H9 (cell line): ENCODE measurements at regions not wholly inside any gene's neighbourhood (a gene's known extent, or its start where the extent isn't known, plus 50 kb on each side); places are given as distances from the start of the nearest gene placed in this dataset.

Experiments used
- DNase-seq: peaks from one replicate; pipeline ENCODE4 v3.0.0-alpha.2; 2017
- H2AFZ ChIP-seq: one replicate; pipeline ENCODE4 v1.6.1; 2013; ENCODE audit warnings: mild to moderate bottlenecking, low read length, control low read depth, moderate library complexity
- H2AK5ac ChIP-seq: 2 replicates; pipeline ENCODE4 v1.6.1; 2013; ENCODE audit warnings: low read length, control low read depth, mixed read lengths; ENCODE audit not compliant: insufficient read length
- H2BK120ac ChIP-seq: one replicate; pipeline ENCODE4 v1.6.1; 2013; ENCODE audit warnings: low read depth, mild to moderate bottlenecking, low read length, control low read depth, inconsistent platforms; ENCODE audit not compliant: poor library complexity, severe bottlenecking
- H2BK12ac ChIP-seq: 2 replicates; pipeline ENCODE4 v1.6.1; 2013; ENCODE audit warnings: low read length, control low read depth, mixed read lengths, low read depth; ENCODE audit not compliant: insufficient read length
- H2BK15ac ChIP-seq: 2 replicates; pipeline ENCODE4 v1.6.1; 2013; ENCODE audit warnings: low read depth, low read length, control low read depth
- H2BK20ac ChIP-seq: one replicate; pipeline ENCODE4 v1.6.1; 2013; ENCODE audit warnings: low read depth, mild to moderate bottlenecking, low read length, control low read depth, inconsistent platforms; ENCODE audit not compliant: poor library complexity, severe bottlenecking
- H2BK5ac ChIP-seq: 2 replicates; pipeline ENCODE4 v1.6.1; 2013; ENCODE audit warnings: low read length, control low read depth, mixed read lengths; ENCODE audit not compliant: insufficient read length
- H3K14ac ChIP-seq: 2 replicates; pipeline ENCODE4 v1.6.1; 2013; ENCODE audit warnings: low read length, control low read depth; ENCODE audit not compliant: insufficient read depth
- H3K18ac ChIP-seq: 2 replicates; pipeline ENCODE4 v1.6.1; 2013; ENCODE audit warnings: low read depth, mild to moderate bottlenecking, mixed read lengths, low read length, control low read depth; ENCODE audit not compliant: insufficient read length
- H3K23ac ChIP-seq: 2 replicates; pipeline ENCODE4 v1.6.1; 2013; ENCODE audit warnings: low read length, control low read depth, mixed read lengths, low read depth; ENCODE audit not compliant: insufficient read length
- H3K23me2 ChIP-seq: 2 replicates; pipeline ENCODE4 v1.6.1; 2013; ENCODE audit warnings: low read depth, mild to moderate bottlenecking, mixed read lengths, low read length, control low read depth; ENCODE audit not compliant: insufficient read length, poor library complexity, severe bottlenecking
- H3K27ac ChIP-seq: 2 replicates; pipeline ENCODE4 v1.5.1; 2013; ENCODE audit warnings: low read length, control low read depth, mixed read lengths, low read depth; ENCODE audit not compliant: insufficient read length
- H3K27me3 ChIP-seq: 2 replicates; pipeline ENCODE4 v1.6.1; 2013; ENCODE audit warnings: low read length, control low read depth, inconsistent platforms; ENCODE audit not compliant: insufficient read depth
- H3K4ac ChIP-seq: 2 replicates; pipeline ENCODE4 v1.6.1; 2013; ENCODE audit warnings: low read depth, mild to moderate bottlenecking, control low read depth, inconsistent platforms, low read length, moderate library complexity
- H3K4me1 ChIP-seq: 2 replicates; pipeline ENCODE4 v1.6.1; 2013; ENCODE audit warnings: low read length, control low read depth, inconsistent platforms; ENCODE audit not compliant: insufficient read depth
- H3K4me2 ChIP-seq: 2 replicates; pipeline ENCODE4 v1.6.1; 2013; ENCODE audit warnings: low read length, control low read depth, mixed read lengths; ENCODE audit not compliant: insufficient read length, insufficient read depth
- H3K56ac ChIP-seq: 2 replicates; pipeline ENCODE4 v1.6.1; 2013; ENCODE audit warnings: low read depth, mild to moderate bottlenecking, mixed read lengths, low read length, control low read depth; ENCODE audit not compliant: insufficient read length
- H3K79me1 ChIP-seq: 2 replicates; pipeline ENCODE4 v1.6.1; 2013; ENCODE audit warnings: low read depth, mild to moderate bottlenecking, moderate library complexity, low read length, control low read depth, inconsistent platforms; ENCODE audit not compliant: insufficient read depth, poor library complexity, severe bottlenecking
- H3K79me2 ChIP-seq: 2 replicates; pipeline ENCODE4 v1.6.1; 2013; ENCODE audit warnings: low read length, control low read depth, inconsistent platforms; ENCODE audit not compliant: insufficient read depth
- H3K9ac ChIP-seq: 2 replicates; pipeline ENCODE4 v1.6.1; 2013; ENCODE audit warnings: low read length, control low read depth, mixed read lengths; ENCODE audit not compliant: insufficient read length; ENCODE audit errors: extremely low read depth
- H3K9me3 ChIP-seq: one replicate; pipeline ENCODE4 v1.6.1; 2013; ENCODE audit warnings: low read depth, low read length, inconsistent platforms; ENCODE audit not compliant: control insufficient read depth
- H3T11ph ChIP-seq: one replicate; pipeline ENCODE4 v1.6.1; 2013; ENCODE audit warnings: mild to moderate bottlenecking, low read length, control low read depth, inconsistent platforms
- H4K20me1 ChIP-seq: one replicate; pipeline ENCODE4 v1.6.1; 2013; ENCODE audit not compliant: control insufficient read depth, insufficient read length, insufficient read depth
- H4K5ac ChIP-seq: 2 replicates; pipeline ENCODE4 v1.6.1; 2013; ENCODE audit warnings: low read depth, mild to moderate bottlenecking, mixed read lengths, low read length, control low read depth; ENCODE audit not compliant: insufficient read length
- H4K8ac ChIP-seq: replicated peaks from 2 replicates; pipeline ENCODE4 v1.6.1; 2013; ENCODE audit warnings: low read length, control low read depth, mixed read lengths, low read depth; ENCODE audit not compliant: insufficient read length
- H4K91ac ChIP-seq: 2 replicates; pipeline ENCODE4 v1.6.1; 2013; ENCODE audit warnings: low read depth, mild to moderate bottlenecking, moderate library complexity, mixed read lengths, low read length, control low read depth; ENCODE audit not compliant: insufficient read length
- H3K27ac Mint-ChIP-seq, 3 experiments: 2 replicates in 2 of 3; 3 replicates in 1 of 3; pipeline ENCODE4 v1.8.0; 2020 to 2021; ENCODE audit warnings: mixed read lengths in 3 of 3, mild to moderate bottlenecking in 1 of 3, moderate library complexity in 1 of 3
- H3K27me3 Mint-ChIP-seq: 2 replicates; pipeline ENCODE4 v1.8.0; 2021; ENCODE audit warnings: low read depth, mild to moderate bottlenecking, moderate library complexity, mixed read lengths
- H3K36me3 Mint-ChIP-seq, 3 experiments: 2 replicates in 2 of 3; 3 replicates in 1 of 3; pipeline ENCODE4 v1.8.0; 2020 to 2021; ENCODE audit warnings: low read depth in 3 of 3, mixed read lengths in 3 of 3; ENCODE audit not compliant: insufficient read depth in 1 of 3
- H3K4me1 Mint-ChIP-seq, 2 experiments: 2 replicates each; pipeline ENCODE4 v1.8.0; 2020; ENCODE audit warnings: mixed read lengths in 2 of 2
- H3K4me3 Mint-ChIP-seq, 2 experiments: 2 replicates in 1 of 2; 3 replicates in 1 of 2; pipeline ENCODE4 v1.8.0; 2020 to 2021; ENCODE audit warnings: mild to moderate bottlenecking in 2 of 2, mixed read lengths in 2 of 2, moderate library complexity in 1 of 2
- H3K9me3 Mint-ChIP-seq, 2 experiments: 2 replicates in 1 of 2; 3 replicates in 1 of 2; pipeline ENCODE4 v1.8.0; 2020; ENCODE audit warnings: mild to moderate bottlenecking in 2 of 2, mixed read lengths in 2 of 2, moderate library complexity in 1 of 2
- CTCF ChIP-seq: fragments of 200-600 bp; sonication (generic); conservative IDR thresholded peaks from 3 replicates; pipeline ENCODE4 v1.8.0; 2021; ENCODE audit warnings: antibody characterized with exemption, mild to moderate bottlenecking
- WGBS: extraction: QIAGEN DNeasy Blood & Tissue Kit; methylation state at CpG from one replicate; pipeline ENCODE4 v1.1.7; 2013; ENCODE audit warnings: missing lambda C conversion rate, low lambda C conversion rate, mixed read lengths; ENCODE audit not compliant: insufficient read length; ENCODE audit errors: extremely low coverage; 5-methylcytosine and 5-hydroxymethylcytosine counted together

- Histone ChIP-seq H4K5ac (no peak overlapping the region), H3K27me3 (no peaks in the 10 kb centered on the region), H3K4me2 (no peak overlapping the region), H2AFZ (no peak overlapping the region), H3K79me1 (no peaks in the 10 kb centered on the region), H3K23me2 (no peaks in the 10 kb centered on the region), H2BK120ac (no peak overlapping the region), H3K4ac (no peak overlapping the region), H2BK12ac (no peak overlapping the region), H3K56ac (no peak overlapping the region), H3T11ph (no peak overlapping the region), H4K20me1 (no peaks in the 10 kb centered on the region), H3K4me1 (no peaks in the 10 kb centered on the region; the same call in 1 of the 2 replicates), H3K9ac (no peak overlapping the region), H4K91ac (no peak overlapping the region), H2BK20ac (no peak overlapping the region), H3K79me2 (no peaks in the 10 kb centered on the region), H2BK15ac (no peak overlapping the region), H3K18ac (no peak overlapping the region), H3K9me3 (no peaks in the 10 kb centered on the region), H2BK5ac (no peak overlapping the region), H3K14ac (no peak overlapping the region), H3K27ac (no peak overlapping the region), H3K23ac (no peak overlapping the region), H2AK5ac (no peak overlapping the region), H4K8ac (no peak overlapping the region)
- Mint-ChIP-seq H3K9me3 (peaks cover 0 to 4% of the 10 kb centered on the region in 2 experiments; a peak in 1 of 5 replicates), H3K4me3 (no peak overlapping the region; a peak in 1 of 5 replicates), H3K27ac (no peak overlapping the region), H3K27me3 (no peaks in the 10 kb centered on the region), H3K36me3 (no peaks in the 10 kb centered on the region), H3K4me1 (peaks cover 2 to 8% of the 10 kb centered on the region in 2 experiments; a peak in 3 of 4 replicates)
- no peak for DNase-seq
- TF ChIP-seq CTCF, result no peak
- WGBS, result no CpG with 5 or more reads among the region's 9 CpGs
Observed at GRCh38 chr1:8251635-8252034, 66.3 kb upstream of the SLC45A1 start.
